ENCODE measurements at regions not wholly inside any gene's neighbourhood (a gene's known extent, or its start where the extent isn't known, plus 50 kb on each side); places are given as distances from the start of the nearest gene placed in this dataset.

GRCh38 chr5:35336230-35336629 is 105.9 kb upstream of the PRLR start:
- peak overlapping the region; percentile 75 for H4K5ac ChIP-seq (ENCODE audit: insufficient read length, low read depth, low read length)
- peaks cover 8 to 25% (median 16%) of the 10 kb centered on the region in 4 experiments for H3K4me1 ChIP-seq (replicated peaks in 1 of 4; ENCODE audit: control insufficient read depth in 3 of 4, insufficient read depth in 4 of 4, low read length in 3 of 4)
- H2BK120ac ChIP-seq (replicated peaks; ENCODE audit: low read depth, low read length), result no peak overlapping the region
- DNase-seq (ENCODE audit: low read depth in 1 of 2, low spot score in 2 of 2) (no peak), FAIRE-seq (no peak)
- no peak overlapping the region for H4K91ac ChIP-seq (replicated peaks; ENCODE audit: insufficient read length, low read length)
- H4K8ac ChIP-seq (ENCODE audit: extremely low read depth, insufficient read depth, low read length), result no peak overlapping the region
- H3K4me2 ChIP-seq (ENCODE audit: insufficient read depth in 1 of 2, low read depth in 2 of 2, low read length in 2 of 2), result no peak overlapping the region
- H2BK12ac ChIP-seq (ENCODE audit: low read depth, low read length), result no peak overlapping the region
- H3K27me3 ChIP-seq (replicated peaks in 1 of 4; ENCODE audit: control insufficient read depth in 3 of 4, extremely low read depth in 1 of 4, insufficient read depth in 3 of 4, low read length in 3 of 4), result no peaks in the 10 kb centered on the region
- H3K23me2 ChIP-seq (ENCODE audit: low read depth, low read length), result no peaks in the 10 kb centered on the region
- H2BK20ac ChIP-seq (ENCODE audit: low read length), result no peak overlapping the region
- no peaks in the 10 kb centered on the region for H3K79me2 ChIP-seq (ENCODE audit: control insufficient read depth in 1 of 2, insufficient read depth in 2 of 2, low read length in 2 of 2)
- H3K9ac ChIP-seq (replicated peaks in 1 of 4; ENCODE audit: extremely low read depth in 1 of 4, low read depth in 3 of 4, low read length in 3 of 4), result no peak overlapping the region
- WGBS, 2 experiments (ENCODE audit: extremely low coverage in 1 of 2, insufficient coverage in 1 of 2, insufficient read length in 1 of 2, insufficient replicate concordance in 2 of 2, low coverage in 1 of 2, low lambda C conversion rate in 2 of 2, missing lambda C conversion rate in 1 of 2), result 78% methylated on average over 4 of the region's 4 CpGs; no CpG with 5 or more reads in 1 of the 2 experiments
- H3K18ac ChIP-seq (ENCODE audit: extremely low read depth, low read length), result no peak overlapping the region; the same call in 1 of the 2 replicates
- H2BK5ac ChIP-seq (ENCODE audit: low read depth, low read length), result no peak overlapping the region
- ChIA-PET CTCF (ENCODE audit: partially characterized antibody) (interaction anchor here (1.3 kb wide), 2 partner anchors 10 to 106 kb away, joined by 3 to 5 read pairs; partner anchors contain the start of gene PRLR), POLR2A (ENCODE audit: partially characterized antibody) (interaction anchor here (1.5 kb wide), 1 partner anchor 12 kb away, joined by 4 read pairs; no protein-coding TSS in a partner anchor)
- H3K4me3 ChIP-seq (ENCODE audit: extremely low read depth in 1 of 4, insufficient read depth in 2 of 4, low read depth in 3 of 4, low read length in 4 of 4), result no peak overlapping the region
- peaks cover 0 to 10% (median 3%) of the 10 kb centered on the region in 4 experiments; a peak in 1 of 8 replicates for H3K36me3 ChIP-seq (ENCODE audit: control insufficient read depth in 2 of 4, insufficient read depth in 4 of 4, low read length in 3 of 4)
- no peak overlapping the region for H2BK15ac ChIP-seq (ENCODE audit: low read length)
- H3K14ac ChIP-seq (ENCODE audit: insufficient read length), result no peak overlapping the region
- no peak overlapping the region for H3K56ac ChIP-seq (replicated peaks; ENCODE audit: insufficient read length, low read depth, low read length)
- no peak overlapping the region for H2AK5ac ChIP-seq (ENCODE audit: low read depth, low read length)
- no peak for TF ChIP-seq KDM4A (IDR thresholded peaks at IDR 0.05; ENCODE audit: low read depth, low read length, severe bottlenecking)
- no peak for TF ChIP-seq MAX (IDR thresholded peaks at IDR 0.05)
- no peak for TF ChIP-seq ATF3 (IDR thresholded peaks at IDR 0.05; ENCODE audit: insufficient read depth, low read depth, low read length)
- TF ChIP-seq RFX5 (IDR thresholded peaks at IDR 0.05; ENCODE audit: borderline replicate concordance, low read depth, low read length), result no peak
- TF ChIP-seq KDM1A (IDR thresholded peaks at IDR 0.05; ENCODE audit: borderline replicate concordance, low read length), result no peak
- TF ChIP-seq ASH2L (IDR thresholded peaks at IDR 0.05; ENCODE audit: low read length), result no peak
- TF ChIP-seq SIRT6 (IDR thresholded peaks at IDR 0.05; ENCODE audit: low read length), result no peak
- H2AFZ ChIP-seq (ENCODE audit: low read length), result no peak overlapping the region
- H3K27ac ChIP-seq (ENCODE audit: low read depth, low read length), result no peak overlapping the region
- H3K4ac ChIP-seq (replicated peaks; ENCODE audit: insufficient read length, low read depth, low read length), result no peak overlapping the region
- peaks cover 9 to 10% of the 10 kb centered on the region in 2 experiments; a peak in 3 of 4 replicates for H3K9me3 ChIP-seq (ENCODE audit: insufficient read depth in 2 of 2, low read depth in 1 of 2, low read length in 1 of 2)
- H4K20me1 ChIP-seq (replicated peaks in 1 of 2; ENCODE audit: control insufficient read depth in 1 of 2, insufficient read depth in 2 of 2, low read length in 2 of 2), result no peaks in the 10 kb centered on the region
- H3K23ac ChIP-seq (ENCODE audit: insufficient read length), result no peak overlapping the region
- no peaks in the 10 kb centered on the region for H3K79me1 ChIP-seq (ENCODE audit: low read depth, low read length)

Data from H1 (cell line).